Neural cell (in vitro differentiated cells): ENCODE measurements at regions not wholly inside any gene's neighbourhood (a gene's known extent, or its start where the extent isn't known, plus 50 kb on each side); places are given as distances from the start of the nearest gene placed in this dataset.

ENCODE experiments used
- H2AFZ ChIP-seq: fragments of 200-600, 300-800 bp; sonication (generic), shearing (Covaris generic); 2 replicates; pipeline ENCODE4 v1.6.0; 2014; ENCODE audit warnings: low read depth, mild to moderate bottlenecking, antibody characterized with exemption, low read length, moderate library complexity
- H3F3A ChIP-seq: fragments of 200-600 bp; shearing (Covaris generic); 2 replicates; pipeline ENCODE4 v1.6.1; 2016; ENCODE audit warnings: mild to moderate bottlenecking, moderate library complexity, mixed read lengths, antibody characterized with exemption, low read length; ENCODE audit not compliant: insufficient read depth, poor library complexity, severe bottlenecking
- H3K27ac ChIP-seq: fragments of 200-600, 300-800 bp; sonication (generic), shearing (Covaris generic); 2 replicates; pipeline ENCODE4 v1.5.1; 2014; ENCODE audit warnings: mild to moderate bottlenecking, low read length, moderate library complexity
- H3K27me3 ChIP-seq: fragments of 300-800, 200-600 bp; sonication (generic), shearing (Covaris generic); 2 replicates; pipeline ENCODE4 v1.6.0; 2014; ENCODE audit warnings: mild to moderate bottlenecking, low read depth, low read length, moderate library complexity; ENCODE audit not compliant: insufficient read depth
- H3K36me3 ChIP-seq: fragments of 300-800, 200-600 bp; sonication (generic), shearing (Covaris generic); 2 replicates; pipeline ENCODE4 v1.5.1; 2014; ENCODE audit warnings: mild to moderate bottlenecking, antibody characterized with exemption, low read length, moderate library complexity; ENCODE audit not compliant: insufficient read depth
- H3K4me2 ChIP-seq: fragments of 300-800, 200-600 bp; sonication (generic), shearing (Covaris generic); 2 replicates; pipeline ENCODE4 v1.6.0; 2014; ENCODE audit warnings: mild to moderate bottlenecking, low read length
- H3K4me3 ChIP-seq: fragments of 300-800, 200-600 bp; sonication (generic), shearing (Covaris generic); 2 replicates; pipeline ENCODE4 v1.5.1; 2014; ENCODE audit warnings: mild to moderate bottlenecking, low read length, moderate library complexity
- H3K79me2 ChIP-seq: fragments of 200-600 bp; shearing (Covaris generic); replicated peaks from 2 replicates; pipeline ENCODE4 v1.6.0; 2014; ENCODE audit warnings: mild to moderate bottlenecking, low read length, moderate library complexity; ENCODE audit not compliant: insufficient read depth
- H3K9ac ChIP-seq: fragments of 300-800, 200-600 bp; sonication (generic), shearing (Covaris generic); 2 replicates; pipeline ENCODE4 v1.6.1; 2016; ENCODE audit warnings: mild to moderate bottlenecking, low read length, mixed read lengths
- H3K9me2 ChIP-seq: fragments of 200-600 bp; shearing (Covaris generic); 2 replicates; pipeline ENCODE4 v1.6.1; 2016; ENCODE audit warnings: mild to moderate bottlenecking, low read length, mixed read lengths; ENCODE audit not compliant: insufficient read depth
- H3K9me3 ChIP-seq: fragments of 200-600, 300-800 bp; sonication (generic), shearing (Covaris generic); 2 replicates; pipeline ENCODE4 v1.6.1; 2016; ENCODE audit warnings: mild to moderate bottlenecking, mixed run types, low read length, moderate library complexity, mixed read lengths
- H4K20me1 ChIP-seq: fragments of 200-600 bp; shearing (Covaris generic); 2 replicates; pipeline ENCODE4 v1.6.1; 2016; ENCODE audit warnings: mild to moderate bottlenecking, mixed run types; ENCODE audit not compliant: insufficient read depth
- EP300 ChIP-seq: fragments of 450-650 bp; conservative IDR thresholded peaks from 2 replicates; pipeline ENCODE4 v1.6.1; 2014; ENCODE audit warnings: antibody characterized with exemption, mild to moderate bottlenecking, moderate library complexity; ENCODE audit not compliant: poor library complexity, severe bottlenecking
- EZH2 ChIP-seq: fragments of 200-600, 300-800 bp; shearing (Covaris generic), sonication (generic); IDR thresholded peaks from 2 replicates; pipeline ENCODE4 v1.6.1; 2014; ENCODE audit warnings: antibody characterized with exemption, low read length, borderline replicate concordance, mild to moderate bottlenecking; ENCODE audit not compliant: insufficient read depth, poor library complexity, severe bottlenecking
- MXI1 ChIP-seq: fragments of 450-650 bp; conservative IDR thresholded peaks from 2 replicates; pipeline ENCODE4 v1.6.1; 2014; ENCODE audit warnings: antibody characterized with exemption, mild to moderate bottlenecking; ENCODE audit not compliant: poor library complexity, severe bottlenecking
- POLR2AphosphoS5 ChIP-seq: IDR thresholded peaks from 2 replicates; pipeline ENCODE4 v1.6.1; 2012
- RAD21 ChIP-seq: fragments of 450-650 bp; conservative IDR thresholded peaks from 2 replicates; pipeline ENCODE4 v1.6.1; 2014; ENCODE audit warnings: antibody characterized with exemption, mild to moderate bottlenecking, moderate library complexity
- REST ChIP-seq: IDR thresholded peaks from 2 replicates; pipeline ENCODE4 v1.6.1; 2012; ENCODE audit warnings: borderline replicate concordance
- SMC3 ChIP-seq: fragments of 450-650 bp; conservative IDR thresholded peaks from 2 replicates; pipeline ENCODE4 v1.6.1; 2014; ENCODE audit warnings: antibody characterized with exemption, mild to moderate bottlenecking, moderate library complexity; ENCODE audit not compliant: poor library complexity
- TAF1 ChIP-seq: IDR thresholded peaks from 2 replicates; pipeline ENCODE4 v1.6.1; 2012; ENCODE audit warnings: low read depth
- TF ChIP-seq, protein P1 (sequence below): fragments of 450-650 bp; IDR thresholded peaks from 2 replicates; pipeline ENCODE4 v1.5.1; 2014; ENCODE audit warnings: antibody characterized with exemption, mild to moderate bottlenecking, moderate library complexity; ENCODE audit not compliant: poor library complexity, severe bottlenecking

GRCh38 chr4:32986236-32986635 is 2266.1 kb downstream of the PCDH7 start:
- no peak overlapping the region for H3K9ac ChIP-seq
- H3K79me2 ChIP-seq = no peaks in the 10 kb centered on the region
- H3K27ac ChIP-seq = no peak overlapping the region
- H3K4me3 ChIP-seq = no peak overlapping the region
- H3K9me2 ChIP-seq = no peaks in the 10 kb centered on the region
- TF ChIP-seq MXI1 = no peak
- TF ChIP-seq POLR2AphosphoS5 = no peak
- no peaks in the 10 kb centered on the region for H3K36me3 ChIP-seq
- H3K9me3 ChIP-seq = no peaks in the 10 kb centered on the region
- H2AFZ ChIP-seq = no peak overlapping the region
- no peaks in the 10 kb centered on the region for H3F3A ChIP-seq
- H3K4me2 ChIP-seq = no peak overlapping the region
- H3K27me3 ChIP-seq = no peaks in the 10 kb centered on the region
- H4K20me1 ChIP-seq = no peaks in the 10 kb centered on the region

DNA sequence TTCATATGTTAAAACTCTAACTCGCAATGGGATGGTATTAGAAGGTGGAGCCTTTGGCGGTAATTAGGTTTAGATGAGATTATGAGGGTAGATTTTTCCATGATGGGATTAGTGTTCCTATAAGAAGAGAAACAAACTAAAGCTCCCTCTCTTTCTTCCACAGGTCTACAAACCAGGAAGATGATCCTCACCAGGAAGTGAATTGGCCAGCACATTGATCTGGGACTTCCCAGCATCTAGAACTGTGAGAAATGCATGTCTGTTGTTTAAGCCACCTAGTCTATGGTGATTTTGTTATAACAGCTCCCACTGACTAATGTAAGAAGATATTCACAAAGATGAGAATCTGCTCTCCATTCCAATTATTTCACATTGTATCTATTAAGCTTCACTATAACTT is 2266.9 kb downstream of the PCDH7 start:
- Histone ChIP-seq H3K79me2 (no peaks in the 10 kb centered on the region), H2AFZ (no peak overlapping the region), H3F3A (no peaks in the 10 kb centered on the region), H4K20me1 (no peaks in the 10 kb centered on the region), H3K36me3 (no peaks in the 10 kb centered on the region), H3K4me3 (no peak overlapping the region), H3K9me3 (no peaks in the 10 kb centered on the region), H3K27ac (no peak overlapping the region), H3K9me2 (no peaks in the 10 kb centered on the region), H3K27me3 (no peaks in the 10 kb centered on the region), H3K4me2 (no peak overlapping the region), H3K9ac (no peak overlapping the region)
- TF ChIP-seq REST = no peak
- no peak for TF ChIP-seq POLR2AphosphoS5
- TF ChIP-seq EP300 = no peak
- TF ChIP-seq, protein P1, sequence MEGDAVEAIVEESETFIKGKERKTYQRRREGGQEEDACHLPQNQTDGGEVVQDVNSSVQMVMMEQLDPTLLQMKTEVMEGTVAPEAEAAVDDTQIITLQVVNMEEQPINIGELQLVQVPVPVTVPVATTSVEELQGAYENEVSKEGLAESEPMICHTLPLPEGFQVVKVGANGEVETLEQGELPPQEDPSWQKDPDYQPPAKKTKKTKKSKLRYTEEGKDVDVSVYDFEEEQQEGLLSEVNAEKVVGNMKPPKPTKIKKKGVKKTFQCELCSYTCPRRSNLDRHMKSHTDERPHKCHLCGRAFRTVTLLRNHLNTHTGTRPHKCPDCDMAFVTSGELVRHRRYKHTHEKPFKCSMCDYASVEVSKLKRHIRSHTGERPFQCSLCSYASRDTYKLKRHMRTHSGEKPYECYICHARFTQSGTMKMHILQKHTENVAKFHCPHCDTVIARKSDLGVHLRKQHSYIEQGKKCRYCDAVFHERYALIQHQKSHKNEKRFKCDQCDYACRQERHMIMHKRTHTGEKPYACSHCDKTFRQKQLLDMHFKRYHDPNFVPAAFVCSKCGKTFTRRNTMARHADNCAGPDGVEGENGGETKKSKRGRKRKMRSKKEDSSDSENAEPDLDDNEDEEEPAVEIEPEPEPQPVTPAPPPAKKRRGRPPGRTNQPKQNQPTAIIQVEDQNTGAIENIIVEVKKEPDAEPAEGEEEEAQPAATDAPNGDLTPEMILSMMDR = no peak
- no peak for TF ChIP-seq MXI1
- no peak for TF ChIP-seq RAD21
- TF ChIP-seq EZH2 = no peak
- TF ChIP-seq SMC3 = no peak
- TF ChIP-seq TAF1 = no peak

GRCh38 chr4:32988165-32988811 is 2268.1 kb downstream of the PCDH7 start:
- H3K27me3 ChIP-seq = no peaks in the 10 kb centered on the region
- no peaks in the 10 kb centered on the region for H3K79me2 ChIP-seq
- H3K9me3 ChIP-seq = no peaks in the 10 kb centered on the region
- H3K4me3 ChIP-seq = no peak overlapping the region
- TF ChIP-seq MXI1 = no peak
- TF ChIP-seq, protein P1 = no peak
- no peak for TF ChIP-seq EP300
- no peak for TF ChIP-seq SMC3
- no peak for TF ChIP-seq EZH2
- TF ChIP-seq REST = no peak
- no peak for TF ChIP-seq POLR2AphosphoS5
- no peak for TF ChIP-seq RAD21
- no peak for TF ChIP-seq TAF1
- no peaks in the 10 kb centered on the region for H3K36me3 ChIP-seq
- no peak overlapping the region for H3K9ac ChIP-seq
- H3K27ac ChIP-seq = no peak overlapping the region
- no peaks in the 10 kb centered on the region for H3K9me2 ChIP-seq
- H3K4me2 ChIP-seq = no peak overlapping the region
- no peaks in the 10 kb centered on the region for H4K20me1 ChIP-seq
- H2AFZ ChIP-seq = no peak overlapping the region
- no peaks in the 10 kb centered on the region for H3F3A ChIP-seq
